ENCODE measurements at regions not wholly inside any gene's neighbourhood (a gene's known extent, or its start where the extent isn't known, plus 50 kb on each side); places are given as distances from the start of the nearest gene placed in this dataset.

GRCh38 chr2:123870206-123870880, 154.7 kb upstream of the CNTNAP5 start:
- Histone ChIP-seq H3K27ac (no peak overlapping the region), H3K9me3 (no peaks in the 10 kb centered on the region), H3K4me1 (no peaks in the 10 kb centered on the region), H3K4me2 (no peak overlapping the region), H3K4me3 (no peak overlapping the region)
- TF ChIP-seq TP53 (CRISPR knock-in tag; IDR thresholded peaks at IDR 0.05) (no peak), NFE2L2 (conservative IDR thresholded peaks at IDR 0.05; ENCODE audit: low read length) (no peak), CHD2 (IDR thresholded peaks at IDR 0.05; ENCODE audit: low read length, partially characterized antibody) (no peak), BCL3 (IDR thresholded peaks at IDR 0.05) (no peak)
- POLR2A ChIA-PET, result no interaction called here
- CTCF ChIA-PET, result no interaction called here
- no peak for DNase-seq (ENCODE audit: low read depth in 1 of 2, low spot score in 1 of 2)
- ATAC-seq, result no peak
- 3% methylated on average over 6 of the region's 6 CpGs for whole genome bisulfite sequencing (ENCODE audit: missing lambda C conversion rate)
- no peak for FAIRE-seq

- FAIRE-seq (no peak), DNase-seq (ENCODE audit: low read depth in 1 of 2, low spot score in 1 of 2) (no peak), ATAC-seq (no peak)
- WGBS (ENCODE audit: missing lambda C conversion rate), result 7% methylated on average over 4 of the region's 4 CpGs
- Histone ChIP-seq H3K27ac (no peak overlapping the region), H3K4me3 (no peak overlapping the region), H3K4me2 (no peak overlapping the region), H3K9me3 (no peaks in the 10 kb centered on the region), H3K4me1 (no peaks in the 10 kb centered on the region)
- ChIA-PET POLR2A (no interaction called here), CTCF (no interaction called here)
- TF ChIP-seq HOXA7 (CRISPR knock-in tag; IDR thresholded peaks at IDR 0.05), result no peak
- TF ChIP-seq FOXS1 (CRISPR knock-in tag; IDR thresholded peaks at IDR 0.05), result no peak
- TF ChIP-seq HMGXB4 (CRISPR knock-in tag; IDR thresholded peaks at IDR 0.05; ENCODE audit: borderline replicate concordance), result no peak
- TF ChIP-seq KDM5A (IDR thresholded peaks at IDR 0.05), result no peak
Observed at GRCh38 chr2:123870881-123871276, 154.2 kb upstream of the CNTNAP5 start.

GRCh38 chr2:123890148-123890547, 134.9 kb upstream of the CNTNAP5 start:
- Histone ChIP-seq H3K4me3 (no peak overlapping the region), H3K9me3 (no peaks in the 10 kb centered on the region), H3K4me1 (no peaks in the 10 kb centered on the region), H3K4me2 (no peak overlapping the region), H3K27ac (no peak overlapping the region)
- DNase-seq (ENCODE audit: low read depth in 1 of 2, low spot score in 1 of 2), result no peak
- FAIRE-seq, result no peak
- ChIA-PET CTCF (no interaction called here), POLR2A (no interaction called here)
- 8% methylated on average over 3 of the region's 3 CpGs for WGBS (ENCODE audit: missing lambda C conversion rate)
- no peak for ATAC-seq
- TF ChIP-seq HEYL (CRISPR knock-in tag; IDR thresholded peaks at IDR 0.05) (no peak), HMGXB4 (CRISPR knock-in tag; IDR thresholded peaks at IDR 0.05; ENCODE audit: borderline replicate concordance) (no peak), NFE2L2 (conservative IDR thresholded peaks at IDR 0.05; ENCODE audit: low read length) (no peak), ZC3H11A (IDR thresholded peaks at IDR 0.05) (no peak), HES2 (IDR thresholded peaks at IDR 0.05) (no peak), GATA3 (IDR thresholded peaks at IDR 0.05; ENCODE audit: borderline replicate concordance) (no peak), NR3C1 (IDR thresholded peaks at IDR 0.05) (no peak), HDAC2 (IDR thresholded peaks at IDR 0.05) (no peak), BCL3 (IDR thresholded peaks at IDR 0.05) (no peak), ZFP36 (IDR thresholded peaks at IDR 0.05; ENCODE audit: borderline replicate concordance, partially characterized antibody) (no peak), CEBPB (IDR thresholded peaks at IDR 0.05) (no peak), FOSL2 (IDR thresholded peaks at IDR 0.05) (no peak), FOSL2 (CRISPR knock-in tag; IDR thresholded peaks at IDR 0.05) (no peak), ATOH8 (CRISPR knock-in tag; IDR thresholded peaks at IDR 0.05; ENCODE audit: low read depth) (no peak)
